Stimulated activated CD4-positive, alpha-beta T cell treated with anti-CD3 and anti-CD28 coated beads, Interleukin-1b, Interleukin-23, amount 100 ng/mL, for 1 hour (primary cell): ENCODE measurements at regions not wholly inside any gene's neighbourhood (a gene's known extent, or its start where the extent isn't known, plus 50 kb on each side); places are given as distances from the start of the nearest gene placed in this dataset.

Source experiments
- DNase-seq, 2 donors: peaks; one replicate each; pipeline ENCODE4 v3.0.0-alpha.2; 2020; ENCODE audit warnings: low read depth in 2 of 2

- DNase-seq, result no peak
Measured at GRCh38 chr15:85976986-85977385, 102.7 kb upstream of the AGBL1 start.

DNA sequence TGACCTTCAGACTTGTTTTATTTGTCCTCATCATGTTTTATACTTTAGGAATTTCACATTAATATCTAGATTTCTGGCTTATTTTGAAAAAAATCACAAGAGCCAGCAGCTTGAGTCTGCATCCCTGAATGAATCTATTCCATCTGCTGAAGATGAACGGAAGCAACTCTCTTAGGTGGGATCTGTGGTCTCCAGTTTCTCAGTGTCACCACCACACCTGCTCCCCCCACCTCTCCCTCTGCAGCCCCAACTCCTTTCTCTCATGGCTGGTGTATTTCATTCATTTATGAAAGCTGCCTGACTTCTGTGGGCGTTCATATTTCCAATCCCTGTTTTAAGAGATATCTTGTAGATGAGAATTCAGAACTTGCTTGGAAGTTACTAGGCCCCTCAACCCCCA, 102.1 kb upstream of the AGBL1 start:
- no peak for DNase-seq

GRCh38 chr15:85979929-85980328, 99.7 kb upstream of the AGBL1 start:
- DNase-seq, result no peak

DNA sequence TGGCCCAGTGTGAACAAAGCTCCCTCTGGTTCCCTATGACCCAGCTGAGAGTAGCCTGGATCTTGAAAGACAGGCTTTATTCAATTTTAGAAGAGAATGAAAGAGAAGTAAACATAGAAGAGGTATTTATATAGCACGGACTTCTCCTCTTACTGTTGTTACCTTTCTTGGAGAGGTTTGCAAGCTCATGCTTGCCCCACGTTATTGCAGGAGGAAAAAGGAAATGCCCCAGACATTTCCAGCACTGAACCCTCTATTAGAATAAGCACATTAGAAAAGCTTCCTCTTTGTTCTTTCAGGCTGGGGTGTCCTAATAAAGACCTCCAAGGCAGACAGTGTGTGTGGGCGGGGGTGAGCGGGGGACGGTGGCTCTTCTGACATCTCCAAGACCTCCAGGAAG, 98.7 kb upstream of the AGBL1 start:
- DNase-seq, result no peak

DNA sequence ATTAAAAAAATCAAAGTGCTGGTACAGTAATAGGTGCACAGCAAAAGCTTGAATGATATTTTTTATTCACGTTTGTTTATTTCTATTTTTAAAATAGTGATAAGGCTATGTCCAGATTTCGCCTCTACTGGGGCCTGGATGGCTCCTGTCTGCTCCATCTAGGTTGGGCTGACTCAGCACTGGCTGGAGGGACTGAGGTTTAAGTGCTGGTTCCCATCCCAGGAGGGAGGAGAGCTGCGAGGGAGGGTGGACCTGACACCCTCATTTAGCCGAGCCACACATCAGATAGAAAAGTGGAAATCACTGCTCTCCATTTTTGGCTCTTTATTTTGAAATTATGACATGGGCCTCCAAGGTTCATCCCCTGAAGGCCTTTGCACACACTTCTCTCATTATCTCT, 95.4 kb upstream of the AGBL1 start:
- no peak for DNase-seq

DNA sequence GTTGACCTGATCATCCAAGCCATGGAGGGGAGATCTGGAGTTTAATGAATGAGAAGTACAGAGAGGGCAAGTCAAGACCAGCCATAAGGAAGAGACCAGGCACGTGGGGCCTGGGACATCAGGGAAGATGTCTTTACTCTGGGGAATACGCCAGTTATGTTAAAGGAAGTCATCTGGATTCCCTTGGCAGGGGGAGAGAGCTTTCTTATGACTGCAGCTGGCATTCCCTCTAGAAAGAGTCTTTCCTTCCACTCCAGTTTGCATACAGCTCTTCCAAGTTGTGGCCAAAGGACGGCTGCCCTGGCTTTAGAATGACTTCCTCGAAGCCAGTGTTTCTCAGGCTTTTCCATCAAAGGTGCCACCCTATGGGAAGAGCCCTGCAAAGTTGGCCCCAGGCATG, 93.6 kb upstream of the AGBL1 start:
- DNase-seq, result no peak

DNA sequence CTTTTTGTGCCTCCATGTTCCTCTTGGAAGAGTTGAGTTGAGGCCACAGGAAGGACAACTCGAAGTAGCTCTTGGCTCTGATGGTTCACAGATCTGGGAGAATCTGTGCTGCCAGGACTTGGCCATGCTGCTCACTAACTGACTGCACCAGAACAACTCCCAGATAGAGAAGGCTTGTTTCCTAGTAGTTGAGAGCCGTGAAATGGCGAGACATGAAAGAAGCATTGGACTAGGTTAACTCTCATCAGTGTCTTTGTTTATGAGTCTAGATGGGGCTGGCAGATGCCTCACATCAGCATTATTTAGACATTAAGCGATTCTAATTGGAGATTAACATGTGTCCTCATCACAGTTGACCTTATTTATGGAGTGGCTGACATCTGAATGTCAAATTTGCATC, 92.9 kb upstream of the AGBL1 start:
- DNase-seq, result no peak

DNA sequence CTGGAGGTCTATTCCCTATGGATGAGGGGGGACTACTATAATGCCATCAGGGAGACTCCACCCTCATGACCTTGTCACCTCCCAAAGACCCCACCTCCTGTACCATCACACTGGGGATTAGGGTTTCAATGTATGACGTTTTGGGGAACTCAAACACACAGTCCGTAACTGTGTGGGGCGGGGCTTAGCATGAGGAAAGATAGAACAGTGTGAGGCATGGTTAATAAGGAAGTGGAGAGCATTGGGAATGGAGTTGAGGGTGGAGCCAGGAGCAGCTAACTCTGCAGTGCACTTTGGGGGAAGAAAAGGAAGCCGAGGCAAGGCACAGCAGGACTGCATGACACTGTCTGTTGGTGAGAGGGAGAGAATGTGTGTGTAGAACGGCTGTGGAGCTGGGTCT, 90.9 kb upstream of the AGBL1 start:
- DNase-seq, result no peak

DNA sequence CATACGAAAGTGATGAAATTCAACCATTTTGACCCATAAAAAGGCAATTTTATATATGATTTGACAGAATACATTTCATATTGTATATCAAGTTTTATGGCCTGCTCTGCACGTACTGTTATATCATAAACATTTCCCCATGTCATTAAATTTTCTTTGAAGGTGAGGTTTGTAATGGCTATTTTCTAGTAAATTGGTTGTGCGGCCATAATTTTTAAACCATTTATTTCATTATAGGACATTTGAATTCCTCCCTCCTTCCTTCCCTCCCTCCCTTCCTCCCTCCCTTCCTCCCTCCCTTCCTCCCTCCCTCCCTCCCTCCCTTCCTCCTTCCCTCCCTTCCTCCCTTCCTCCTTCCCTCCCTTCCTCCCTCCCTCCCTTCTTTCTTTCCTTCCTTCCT, 87.4 kb upstream of the AGBL1 start:
- DNase-seq, result no peak

GRCh38 chr15:85993116-85993515, 86.6 kb upstream of the AGBL1 start:
- DNase-seq, result no peak

- DNase-seq, result no peak
Measured at GRCh38 chr15:85997618-85998017, 82.1 kb upstream of the AGBL1 start.

DNA sequence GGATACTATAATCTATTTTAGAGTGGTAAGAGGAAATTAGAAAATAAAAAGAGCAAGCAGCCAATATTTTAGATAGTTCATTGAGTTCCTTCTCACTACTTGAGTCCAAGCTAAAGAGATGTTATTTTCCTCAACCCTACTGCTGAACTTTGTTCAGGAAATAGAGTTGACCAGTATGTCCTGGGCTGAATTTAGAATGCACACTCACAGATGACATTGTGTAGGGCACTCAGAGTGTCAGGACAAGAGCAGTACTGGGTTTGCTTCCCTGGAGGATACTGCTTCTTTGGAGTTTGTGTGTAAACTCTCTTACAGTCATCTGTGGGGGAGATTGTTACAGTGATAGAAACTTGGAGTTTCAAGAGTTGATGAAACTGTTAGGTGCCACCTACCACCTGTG, 80.0 kb upstream of the AGBL1 start:
- no peak for DNase-seq

- no peak for DNase-seq
Measured at GRCh38 chr15:86001200-86001599, 78.5 kb upstream of the AGBL1 start.

- DNase-seq, result no peak
Measured at GRCh38 chr15:86002444-86002843, 77.2 kb upstream of the AGBL1 start.

DNA sequence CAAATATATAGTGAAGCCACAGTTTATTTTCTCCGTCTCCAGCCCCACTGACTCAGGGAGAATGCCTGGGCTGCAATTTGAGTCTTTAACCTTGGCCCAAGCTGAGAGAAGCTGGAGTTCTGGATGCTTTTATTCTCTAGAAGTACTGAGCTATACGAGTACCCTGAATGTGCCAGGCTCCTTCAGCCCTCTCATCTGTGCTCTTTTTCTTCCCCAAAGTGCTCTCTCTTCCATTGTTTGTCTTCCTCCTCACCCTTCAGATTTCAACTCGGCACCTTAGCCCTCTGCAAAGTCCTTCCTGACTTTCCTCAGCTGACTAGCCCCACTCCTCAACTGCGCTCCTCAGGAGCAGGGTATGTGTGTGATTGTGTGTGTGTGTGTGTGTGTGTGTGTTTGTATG, 75.6 kb upstream of the AGBL1 start:
- no peak for DNase-seq

DNA sequence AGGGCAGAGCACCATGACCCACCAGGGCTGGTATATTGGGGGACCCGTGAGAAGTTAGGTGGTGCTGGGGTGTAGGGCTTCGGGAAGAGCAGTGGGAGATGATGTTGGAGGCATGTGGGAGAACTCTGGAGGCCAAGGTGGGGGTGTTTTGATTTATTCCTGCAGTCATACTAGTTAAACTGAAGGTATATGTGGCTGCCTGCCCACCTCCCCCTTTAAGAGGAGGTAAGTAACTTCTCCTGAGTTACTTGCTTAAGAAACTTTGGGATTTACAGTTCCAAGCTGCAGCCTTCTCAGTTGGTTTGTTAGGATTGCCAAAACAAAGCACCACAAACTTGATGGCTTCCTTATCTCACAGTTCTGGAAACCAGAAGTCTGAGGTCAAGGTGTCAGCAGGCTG, 73.1 kb upstream of the AGBL1 start:
- no peak for DNase-seq

- no peak for DNase-seq
Measured at GRCh38 chr15:86009727-86010126, 69.9 kb upstream of the AGBL1 start.

GRCh38 chr15:86010398-86010797, 69.3 kb upstream of the AGBL1 start:
- DNase-seq, result no peak

DNA sequence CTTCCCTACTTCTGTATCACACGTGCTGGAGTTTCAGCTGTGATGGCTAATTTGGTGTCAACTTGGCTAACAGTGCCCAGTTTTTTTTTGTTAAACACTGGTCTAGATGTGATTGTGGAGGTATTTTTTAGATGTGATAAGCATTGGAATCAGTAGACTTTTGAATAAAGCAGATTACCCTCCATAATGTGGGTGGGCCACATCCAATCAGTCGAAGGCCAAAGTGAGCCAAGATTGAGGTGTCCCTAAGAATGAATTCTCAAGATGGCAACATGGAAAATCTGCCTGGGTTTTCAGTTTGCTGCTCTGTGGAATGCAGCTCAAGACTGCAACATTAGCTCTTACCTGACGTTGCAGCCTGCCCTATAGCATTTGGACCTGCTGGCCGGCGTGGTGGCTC, 68.8 kb upstream of the AGBL1 start:
- DNase-seq, result no peak

GRCh38 chr15:86014016-86014415, 65.7 kb upstream of the AGBL1 start:
- DNase-seq, result no peak

- DNase-seq, result no peak
Measured at GRCh38 chr15:86016750-86017149, 62.9 kb upstream of the AGBL1 start.

- no peak for DNase-seq
Measured at GRCh38 chr15:86018679-86019078, 61.0 kb upstream of the AGBL1 start.

DNA sequence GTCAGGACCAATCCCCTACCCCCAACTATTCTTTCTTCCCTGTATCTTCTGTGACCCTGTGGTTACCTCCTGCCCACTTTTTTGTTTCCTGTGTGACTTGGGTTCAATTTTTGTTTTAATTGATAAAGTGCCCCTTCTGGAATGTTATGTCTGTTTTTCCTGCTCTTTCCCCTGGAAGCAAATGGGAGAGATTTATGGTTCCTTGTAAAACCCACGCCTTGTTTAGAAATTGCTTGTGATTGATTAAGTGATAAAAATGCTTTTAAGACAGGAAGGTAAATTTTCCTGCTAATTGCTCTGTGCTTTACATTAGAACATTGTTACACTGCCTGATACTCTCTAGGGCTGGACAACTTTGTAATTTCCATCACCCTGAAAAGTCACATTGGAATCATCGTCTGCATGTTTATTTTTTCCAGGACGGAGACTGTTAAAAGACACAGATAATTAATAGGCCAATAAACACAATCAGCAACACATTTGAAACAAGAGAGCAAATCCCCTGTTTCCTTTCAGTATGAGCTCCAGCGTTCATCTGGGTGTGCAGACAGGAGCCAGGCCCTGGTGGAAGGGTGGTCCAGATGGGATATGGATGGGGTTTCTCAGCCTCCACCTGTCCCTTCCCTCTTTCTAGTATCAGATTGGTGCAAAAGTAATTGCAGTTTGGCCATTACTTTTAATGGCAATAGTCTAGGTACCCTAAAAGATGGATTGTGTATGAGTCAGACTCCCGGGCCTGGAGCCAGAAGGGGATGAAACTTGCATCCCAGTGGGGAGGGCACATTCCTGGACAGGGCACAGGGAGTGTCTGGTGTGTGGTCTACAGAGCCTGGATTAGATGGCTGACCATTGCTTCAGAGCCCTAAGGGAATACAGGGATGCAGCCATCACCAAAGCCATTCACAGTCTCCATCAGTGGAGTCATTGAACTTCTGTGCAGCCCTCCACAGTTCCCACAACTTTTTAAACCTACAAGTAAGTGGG, 58.1 kb upstream of the AGBL1 start:
- no peak for DNase-seq

DNA sequence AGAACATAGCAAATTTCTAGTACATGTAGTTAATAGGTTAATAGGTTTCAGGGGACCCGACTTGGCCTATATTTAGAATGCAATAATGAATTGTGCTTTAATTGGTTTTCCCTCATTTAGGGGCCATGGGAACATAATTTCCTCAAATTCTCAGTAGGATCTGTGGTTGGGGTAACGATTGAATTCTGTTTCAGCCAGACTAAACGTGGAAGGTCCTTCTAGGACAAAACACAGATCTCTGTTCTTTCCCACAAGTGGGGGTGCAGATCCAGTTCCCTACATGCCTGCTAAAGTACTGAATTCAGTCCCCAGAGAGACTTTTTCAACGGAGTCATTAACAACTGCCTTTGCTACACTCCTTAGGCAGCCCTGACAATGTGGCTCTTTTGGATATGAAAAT, 50.7 kb upstream of the AGBL1 start:
- no peak for DNase-seq
